Astrocyte of the cerebellum (primary cell): ENCODE measurements at regions not wholly inside any gene's neighbourhood (a gene's known extent, or its start where the extent isn't known, plus 50 kb on each side); places are given as distances from the start of the nearest gene placed in this dataset.

ENCODE experiments used
- DNase-seq: peaks from one replicate; pipeline ENCODE4 v3.0.0-alpha.2; 2011; ENCODE audit warnings: low read depth
- H3K4me3 ChIP-seq: 2 replicates; pipeline ENCODE4 v1.5.1; 2011; ENCODE audit warnings: mild to moderate bottlenecking, low read depth, low read length, moderate library complexity
- in situ Hi-C: cut with HindIII; loops from 2 replicates; pipeline ENCODE4 v1.10.0; 2017; ENCODE audit warnings: low sequenced_read_pairs
- TF ChIP-seq, protein P1 (sequence below): IDR thresholded peaks from 2 replicates; pipeline ENCODE4 v1.5.1; 2012; ENCODE audit warnings: low read length, low read depth, moderate library complexity, mild to moderate bottlenecking; ENCODE audit errors: missing control alignments

GRCh38 chr17:55629995-55630394 lies 92.7 kb downstream of the TMEM100 start:
- no peak overlapping the region for H3K4me3 ChIP-seq
- no peak for DNase-seq
- in situ Hi-C loops: no loop called here
- TF ChIP-seq, protein P1, sequence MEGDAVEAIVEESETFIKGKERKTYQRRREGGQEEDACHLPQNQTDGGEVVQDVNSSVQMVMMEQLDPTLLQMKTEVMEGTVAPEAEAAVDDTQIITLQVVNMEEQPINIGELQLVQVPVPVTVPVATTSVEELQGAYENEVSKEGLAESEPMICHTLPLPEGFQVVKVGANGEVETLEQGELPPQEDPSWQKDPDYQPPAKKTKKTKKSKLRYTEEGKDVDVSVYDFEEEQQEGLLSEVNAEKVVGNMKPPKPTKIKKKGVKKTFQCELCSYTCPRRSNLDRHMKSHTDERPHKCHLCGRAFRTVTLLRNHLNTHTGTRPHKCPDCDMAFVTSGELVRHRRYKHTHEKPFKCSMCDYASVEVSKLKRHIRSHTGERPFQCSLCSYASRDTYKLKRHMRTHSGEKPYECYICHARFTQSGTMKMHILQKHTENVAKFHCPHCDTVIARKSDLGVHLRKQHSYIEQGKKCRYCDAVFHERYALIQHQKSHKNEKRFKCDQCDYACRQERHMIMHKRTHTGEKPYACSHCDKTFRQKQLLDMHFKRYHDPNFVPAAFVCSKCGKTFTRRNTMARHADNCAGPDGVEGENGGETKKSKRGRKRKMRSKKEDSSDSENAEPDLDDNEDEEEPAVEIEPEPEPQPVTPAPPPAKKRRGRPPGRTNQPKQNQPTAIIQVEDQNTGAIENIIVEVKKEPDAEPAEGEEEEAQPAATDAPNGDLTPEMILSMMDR: no peak

- TF ChIP-seq, protein P1: no peak
- DNase-seq: no peak
- in situ Hi-C loops: no loop called here
- no peak overlapping the region for H3K4me3 ChIP-seq
Observed at GRCh38 chr17:55625521-55625920, 97.1 kb downstream of the TMEM100 start.

GRCh38 chr17:55624772-55625433 lies 97.8 kb downstream of the TMEM100 start:
- H3K4me3 ChIP-seq: no peak overlapping the region
- DNase-seq: no peak
- TF ChIP-seq, protein P1: no peak
- in situ Hi-C loops: no loop called here

GRCh38 chr17:55622547-55622946 lies 100.1 kb downstream of the TMEM100 start:
- no peak for DNase-seq
- in situ Hi-C loops: no loop called here
- TF ChIP-seq, protein P1: no peak

DNA sequence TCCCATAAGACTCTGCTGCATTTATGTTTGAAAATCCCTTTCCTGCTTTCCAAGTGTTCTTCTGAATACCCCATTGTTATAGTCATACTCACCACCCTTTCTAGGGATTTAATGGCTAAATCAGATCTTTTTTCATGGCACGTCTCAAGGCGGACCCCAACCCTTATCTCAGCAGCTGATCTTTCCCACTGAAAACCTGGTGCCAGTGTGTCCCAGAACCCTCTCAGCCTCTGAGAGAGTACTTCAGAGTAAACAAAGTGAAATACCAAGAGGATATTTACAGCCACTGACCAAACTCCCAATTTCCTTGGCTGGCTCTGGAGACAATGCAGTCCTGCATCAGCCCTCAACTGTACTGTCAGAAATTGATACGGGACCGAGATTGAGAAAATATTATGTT lies 101.7 kb downstream of the TMEM100 start:
- H3K4me3 ChIP-seq: no peak overlapping the region
- DNase-seq: no peak
- in situ Hi-C loops: no loop called here
- TF ChIP-seq, protein P1: no peak

More at GRCh38 chr17:55622547-55622946, 100.1 kb downstream of the TMEM100 start:
- H3K4me3 ChIP-seq: no peak overlapping the region

- no peak for DNase-seq
- in situ Hi-C loops: no loop called here
- no peak overlapping the region for H3K4me3 ChIP-seq
- TF ChIP-seq, protein P1: no peak
Observed at GRCh38 chr17:55620023-55620422, 102.6 kb downstream of the TMEM100 start.

GRCh38 chr17:55617441-55617840 lies 105.2 kb downstream of the TMEM100 start:
- H3K4me3 ChIP-seq: no peak overlapping the region
- in situ Hi-C loops: no loop called here
- DNase-seq: no peak
- TF ChIP-seq, protein P1: no peak
